SU-DHL-6 (cell line): ENCODE measurements at regions not wholly inside any gene's neighbourhood (a gene's known extent, or its start where the extent isn't known, plus 50 kb on each side); places are given as distances from the start of the nearest gene placed in this dataset.

Experiments
- CTCF ChIP-seq: fragments of 200-600 bp; sonication (generic); IDR thresholded peaks from one replicate; pipeline ENCODE4 v1.5.1; 2017; ENCODE audit warnings: antibody characterized with exemption, mild to moderate bottlenecking, low read length, moderate library complexity; ENCODE audit not compliant: insufficient read depth, poor library complexity, severe bottlenecking
- EZH2phosphoT487 ChIP-seq: fragments of 200-600 bp; sonication (generic), shearing (Covaris generic); conservative IDR thresholded peaks from 2 replicates; pipeline ENCODE4 v1.6.1; 2018; ENCODE audit warnings: mild to moderate bottlenecking, antibody characterized with exemption, low read length, moderate library complexity, mixed read lengths

DNA sequence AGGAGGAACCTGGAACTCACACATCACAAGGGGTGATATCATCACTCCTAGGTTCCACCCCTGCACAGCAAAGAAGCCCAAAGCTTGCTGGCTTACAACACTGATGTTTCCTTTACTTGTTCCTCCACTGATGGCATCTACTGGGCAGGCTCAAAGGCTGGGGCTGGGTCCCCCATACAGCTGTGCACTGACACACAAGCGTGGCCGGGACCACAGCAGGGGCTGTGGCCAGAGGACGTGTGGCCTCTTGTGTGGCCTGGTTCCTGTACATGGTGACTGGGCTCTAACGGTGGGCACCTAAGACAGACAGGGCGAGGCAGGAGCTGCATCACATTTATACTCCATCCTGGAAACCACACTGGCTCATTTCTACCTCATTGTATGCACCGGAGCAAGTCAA, 264.4 kb upstream of the FOXF1 start:
- TF ChIP-seq CTCF (no peak), EZH2phosphoT487 (no peak)
